HG03108 (cell line): ENCODE measurements at regions not wholly inside any gene's neighbourhood (a gene's known extent, or its start where the extent isn't known, plus 50 kb on each side); places are given as distances from the start of the nearest gene placed in this dataset.
"Not testable (repeated sequence)": the region's sequence is repeated elsewhere in the genome, so short reads cannot be mapped to it uniquely, and the experiment has no call there.

Experiments
- ATAC-seq: cut with Tn5 transposase; IDR thresholded peaks from one replicate; pipeline ENCODE4 v1.9.1; 2021; ENCODE audit warnings: moderate library complexity; ENCODE audit not compliant: unreplicated experiment

DNA sequence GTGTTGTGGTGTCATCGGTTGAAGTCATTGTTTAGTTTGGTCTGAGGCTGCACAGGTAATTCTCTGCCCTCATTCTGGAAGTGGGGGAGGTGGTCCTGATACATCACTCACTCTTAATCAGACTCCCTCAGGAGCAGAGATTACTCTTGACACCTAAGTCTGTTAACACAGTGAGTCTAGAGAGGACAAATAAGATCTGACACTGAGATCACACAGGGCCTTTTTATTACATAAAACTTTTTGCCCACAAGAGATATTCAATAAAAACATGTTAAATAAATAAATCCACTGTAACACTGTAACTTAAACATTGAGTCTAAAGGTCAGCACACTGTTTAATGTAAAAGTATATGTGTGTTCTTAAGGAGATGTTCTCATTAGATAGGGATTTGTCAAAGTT lies 57.1 kb upstream of the MBNL1 start:
- no peak for ATAC-seq

DNA sequence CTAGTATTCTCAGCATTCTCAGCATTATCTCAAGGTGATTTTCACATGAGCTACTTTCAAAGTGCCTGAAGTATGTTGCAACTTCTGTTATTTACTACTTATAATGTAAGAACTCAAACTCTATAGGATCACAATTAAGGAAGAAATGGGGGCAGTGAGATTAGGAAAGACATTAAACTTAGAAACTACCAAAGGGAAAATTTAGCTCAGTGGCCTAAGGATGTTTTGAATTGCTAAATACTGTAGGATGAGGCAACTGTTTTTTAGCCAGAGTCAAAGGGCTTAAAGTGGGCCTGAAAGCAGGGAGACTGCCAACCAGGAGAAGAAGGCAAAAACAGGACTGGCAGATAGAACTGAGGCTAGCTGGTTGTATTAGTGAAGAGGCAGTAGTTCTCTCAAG lies 55.5 kb upstream of the MBNL1 start:
- ATAC-seq: no peak

- ATAC-seq: no peak
Measured at GRCh38 chr3:152213938-152214337, 54.8 kb upstream of the MBNL1 start.

GRCh38 chr3:152216960-152217865 lies 51.5 kb upstream of the MBNL1 start:
- not testable (repeated sequence) for ATAC-seq

DNA sequence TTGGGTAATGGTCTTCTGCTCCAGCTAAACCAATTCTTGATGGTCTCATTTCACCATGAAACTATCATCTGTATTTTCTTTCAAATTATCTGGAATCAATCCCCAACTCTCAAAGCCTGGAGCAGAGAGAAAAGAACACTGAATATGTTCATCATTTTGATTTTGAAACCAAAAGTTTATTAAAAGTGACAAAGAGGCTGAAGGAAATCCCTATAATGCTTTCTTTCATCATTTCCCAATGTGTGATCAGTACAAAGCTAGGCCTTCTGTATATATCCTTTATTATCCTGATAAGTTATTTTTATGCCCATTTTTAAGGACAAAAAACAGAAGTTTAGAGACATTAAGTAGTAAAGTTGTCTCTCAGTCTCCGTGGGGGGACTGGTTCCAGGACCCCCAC lies 50.1 kb upstream of the MBNL1 start:
- ATAC-seq: no peak
